Epithelial cell of esophagus (primary cell): ENCODE measurements at regions not wholly inside any gene's neighbourhood (a gene's known extent, or its start where the extent isn't known, plus 50 kb on each side); places are given as distances from the start of the nearest gene placed in this dataset.

Source experiments
- DNase-seq: peaks from one replicate; pipeline ENCODE4 v3.0.0; 2010; ENCODE audit warnings: low read depth
- H3K4me3 ChIP-seq: 2 replicates; pipeline ENCODE4 v1.5.1; 2011; ENCODE audit warnings: mild to moderate bottlenecking, low read length, control low read depth
- CTCF ChIP-seq: IDR thresholded peaks from 2 replicates; pipeline ENCODE4 v1.5.1; 2011; ENCODE audit warnings: low read depth, mild to moderate bottlenecking, low read length, control low read depth, inconsistent platforms; ENCODE audit not compliant: insufficient read depth; ENCODE audit errors: missing control alignments

GRCh38 chr1:184324972-184325371 lies 61.9 kb upstream of the C1orf21 start:
- no peak for DNase-seq
- H3K4me3 ChIP-seq, result no peak overlapping the region
- TF ChIP-seq CTCF, result no peak

- no peak for TF ChIP-seq CTCF
- no peak for DNase-seq
- no peak overlapping the region for H3K4me3 ChIP-seq
Observed at GRCh38 chr1:184326278-184326677, 60.6 kb upstream of the C1orf21 start.

- TF ChIP-seq CTCF, result no peak
- no peak overlapping the region for H3K4me3 ChIP-seq
- no peak for DNase-seq
Observed at GRCh38 chr1:184329245-184329953, 57.4 kb upstream of the C1orf21 start.

GRCh38 chr1:184329962-184330868 lies 56.6 kb upstream of the C1orf21 start:
- H3K4me3 ChIP-seq, result no peak overlapping the region
- DNase-seq, result peak; percentile 13
- no peak for TF ChIP-seq CTCF

- DNase-seq, result peak; percentile 53
- no peak overlapping the region for H3K4me3 ChIP-seq
- TF ChIP-seq CTCF, result no peak
Observed at GRCh38 chr1:184330875-184331274, 56.0 kb upstream of the C1orf21 start.
